ENCODE measurements at regions not wholly inside any gene's neighbourhood (a gene's known extent, or its start where the extent isn't known, plus 50 kb on each side); places are given as distances from the start of the nearest gene placed in this dataset.

- no peak overlapping the region for H3K4me3 Mint-ChIP-seq
- DNase-seq, result no peak
- H3K36me3 Mint-ChIP-seq (ENCODE audit: low read depth), result no peaks in the 10 kb centered on the region
- CTCF ChIA-PET, result no interaction called here
- intact Hi-C loops (cut with DNase I, micrococcal nuclease), result no loop called here
- POLR2A ChIA-PET, result no interaction called here
- ATAC-seq, result no peak
- H3K4me1 Mint-ChIP-seq, result no peaks in the 10 kb centered on the region
- peaks cover 2% of the 10 kb centered on the region for H3K9me3 Mint-ChIP-seq (ENCODE audit: low read depth)
- no peak overlapping the region for H3K27ac Mint-ChIP-seq
- H3K27me3 Mint-ChIP-seq, result peaks cover 6% of the 10 kb centered on the region
Observed at GRCh38 chr10:28849821-28850220, 172.5 kb downstream of the BAMBI start.

GRCh38 chr10:28850784-28851183, 173.5 kb downstream of the BAMBI start:
- Mint-ChIP-seq H3K27me3 (peaks cover 6% of the 10 kb centered on the region), H3K36me3 (ENCODE audit: low read depth) (no peaks in the 10 kb centered on the region), H3K4me3 (no peak overlapping the region), H3K4me1 (no peaks in the 10 kb centered on the region), H3K27ac (no peak overlapping the region), H3K9me3 (ENCODE audit: low read depth) (peaks cover 2% of the 10 kb centered on the region)
- ATAC-seq (no peak), DNase-seq (no peak)
- CTCF ChIA-PET, result interaction anchor here (0.6 kb wide), 1 partner anchor 144 kb away, joined by 3 read pairs; no protein-coding TSS in a partner anchor
- POLR2A ChIA-PET, result no interaction called here
- intact Hi-C loops (cut with DNase I, micrococcal nuclease), result no loop called here

- no peaks in the 10 kb centered on the region for H3K36me3 Mint-ChIP-seq (ENCODE audit: low read depth)
- ChIA-PET POLR2A (no interaction called here), CTCF (no interaction called here)
- intact Hi-C loops (cut with DNase I, micrococcal nuclease), result no loop called here
- H3K27me3 Mint-ChIP-seq, result peaks cover 6% of the 10 kb centered on the region
- ATAC-seq (no peak), DNase-seq (no peak)
- H3K9me3 Mint-ChIP-seq (ENCODE audit: low read depth), result no peaks in the 10 kb centered on the region
- H3K4me1 Mint-ChIP-seq, result no peaks in the 10 kb centered on the region
- H3K27ac Mint-ChIP-seq, result no peak overlapping the region
- H3K4me3 Mint-ChIP-seq, result no peak overlapping the region
Observed at GRCh38 chr10:28853195-28853594, 175.9 kb downstream of the BAMBI start.

- peaks cover 10% of the 10 kb centered on the region for H3K27me3 Mint-ChIP-seq
- no peaks in the 10 kb centered on the region for H3K9me3 Mint-ChIP-seq (ENCODE audit: low read depth)
- ATAC-seq (no peak), DNase-seq (no peak)
- ChIA-PET CTCF (no interaction called here), POLR2A (no interaction called here)
- H3K4me3 Mint-ChIP-seq, result no peak overlapping the region
- no peaks in the 10 kb centered on the region for H3K4me1 Mint-ChIP-seq
- intact Hi-C loops (cut with DNase I, micrococcal nuclease), result no loop called here
- H3K36me3 Mint-ChIP-seq (ENCODE audit: low read depth), result no peaks in the 10 kb centered on the region
- H3K27ac Mint-ChIP-seq, result no peak overlapping the region
Observed at GRCh38 chr10:28857164-28857563, 179.8 kb downstream of the BAMBI start.

- Mint-ChIP-seq H3K27me3 (peaks cover 9% of the 10 kb centered on the region), H3K36me3 (ENCODE audit: low read depth) (no peaks in the 10 kb centered on the region), H3K9me3 (ENCODE audit: low read depth) (no peaks in the 10 kb centered on the region), H3K27ac (no peak overlapping the region), H3K4me3 (no peak overlapping the region), H3K4me1 (no peaks in the 10 kb centered on the region)
- ChIA-PET CTCF (no interaction called here), POLR2A (no interaction called here)
- ATAC-seq, result no peak
- DNase-seq, result no peak
- intact Hi-C loops (cut with DNase I, micrococcal nuclease), result no loop called here
Observed at GRCh38 chr10:28858646-28859045, 181.3 kb downstream of the BAMBI start.

GRCh38 chr10:28859791-28860190, 182.5 kb downstream of the BAMBI start:
- intact Hi-C loops (cut with DNase I, micrococcal nuclease), result no loop called here
- ATAC-seq (no peak), DNase-seq (no peak)
- Mint-ChIP-seq H3K27ac (no peak overlapping the region), H3K36me3 (ENCODE audit: low read depth) (no peaks in the 10 kb centered on the region), H3K27me3 (peaks cover 9% of the 10 kb centered on the region), H3K4me1 (no peaks in the 10 kb centered on the region), H3K4me3 (no peak overlapping the region), H3K9me3 (ENCODE audit: low read depth) (no peaks in the 10 kb centered on the region)
- POLR2A ChIA-PET, result no interaction called here
- CTCF ChIA-PET, result no interaction called here

- no peak overlapping the region for H3K4me3 Mint-ChIP-seq
- no peak for ATAC-seq
- intact Hi-C loops (cut with DNase I, micrococcal nuclease), result no loop called here
- H3K4me1 Mint-ChIP-seq, result no peaks in the 10 kb centered on the region
- H3K27me3 Mint-ChIP-seq, result peaks cover 11% of the 10 kb centered on the region
- no peak for DNase-seq
- no peaks in the 10 kb centered on the region for H3K36me3 Mint-ChIP-seq (ENCODE audit: low read depth)
- CTCF ChIA-PET, result interaction anchor here (0.7 kb wide), 1 partner anchor 269 kb away, joined by 3 read pairs; no protein-coding TSS in a partner anchor
- H3K27ac Mint-ChIP-seq, result no peak overlapping the region
- H3K9me3 Mint-ChIP-seq (ENCODE audit: low read depth), result no peaks in the 10 kb centered on the region
- POLR2A ChIA-PET, result no interaction called here
Observed at GRCh38 chr10:28862219-28862618, 184.9 kb downstream of the BAMBI start.

- CTCF ChIA-PET, result interaction anchor here (0.5 to 0.6 kb wide), 2 partner anchors 69 to 807 kb away, joined by 3 read pairs; no protein-coding TSS in a partner anchor
- ATAC-seq, result no peak
- H3K4me3 Mint-ChIP-seq, result no peak overlapping the region
- no peaks in the 10 kb centered on the region for H3K36me3 Mint-ChIP-seq (ENCODE audit: low read depth)
- H3K4me1 Mint-ChIP-seq, result no peaks in the 10 kb centered on the region
- POLR2A ChIA-PET, result no interaction called here
- no peak overlapping the region for H3K27ac Mint-ChIP-seq
- intact Hi-C loops (cut with DNase I, micrococcal nuclease), result no loop called here
- no peak for DNase-seq
- H3K9me3 Mint-ChIP-seq (ENCODE audit: low read depth), result no peaks in the 10 kb centered on the region
- peaks cover 7% of the 10 kb centered on the region for H3K27me3 Mint-ChIP-seq
Observed at GRCh38 chr10:28869606-28870201, 192.4 kb downstream of the BAMBI start.

- no peaks in the 10 kb centered on the region for H3K9me3 Mint-ChIP-seq (ENCODE audit: low read depth)
- H3K36me3 Mint-ChIP-seq (ENCODE audit: low read depth), result no peaks in the 10 kb centered on the region
- intact Hi-C loops (cut with DNase I, micrococcal nuclease), result no loop called here
- ATAC-seq (no peak), DNase-seq (no peak)
- ChIA-PET CTCF (no interaction called here), POLR2A (no interaction called here)
- no peaks in the 10 kb centered on the region for H3K4me1 Mint-ChIP-seq
- H3K27ac Mint-ChIP-seq, result no peak overlapping the region
- H3K27me3 Mint-ChIP-seq, result peaks cover 10% of the 10 kb centered on the region
- H3K4me3 Mint-ChIP-seq, result no peak overlapping the region
Observed at GRCh38 chr10:28871665-28872064, 194.3 kb downstream of the BAMBI start.

GRCh38 chr10:28872587-28873165, 195.4 kb downstream of the BAMBI start:
- Mint-ChIP-seq H3K9me3 (ENCODE audit: low read depth) (no peaks in the 10 kb centered on the region), H3K4me1 (no peaks in the 10 kb centered on the region), H3K36me3 (ENCODE audit: low read depth) (no peaks in the 10 kb centered on the region), H3K4me3 (no peak overlapping the region), H3K27ac (no peak overlapping the region), H3K27me3 (peaks cover 10% of the 10 kb centered on the region)
- DNase-seq, result no peak
- ATAC-seq, result no peak
- ChIA-PET POLR2A (no interaction called here), CTCF (no interaction called here)
- intact Hi-C loops (cut with DNase I, micrococcal nuclease), result no loop called here

GRCh38 chr10:28873540-28873939, 196.2 kb downstream of the BAMBI start:
- Mint-ChIP-seq H3K4me3 (no peak overlapping the region), H3K36me3 (ENCODE audit: low read depth) (no peaks in the 10 kb centered on the region), H3K27ac (no peak overlapping the region), H3K4me1 (no peaks in the 10 kb centered on the region), H3K27me3 (peaks cover 15% of the 10 kb centered on the region), H3K9me3 (ENCODE audit: low read depth) (no peaks in the 10 kb centered on the region)
- DNase-seq, result no peak
- ChIA-PET CTCF (no interaction called here), POLR2A (no interaction called here)
- intact Hi-C loops (cut with DNase I, micrococcal nuclease), result no loop called here
- no peak for ATAC-seq

- Mint-ChIP-seq H3K36me3 (ENCODE audit: low read depth) (no peaks in the 10 kb centered on the region), H3K9me3 (ENCODE audit: low read depth) (no peaks in the 10 kb centered on the region)
- POLR2A ChIA-PET, result no interaction called here
Observed at GRCh38 chr10:28874210-28874609, 196.9 kb downstream of the BAMBI start.

More at GRCh38 chr10:28874210-28874609, 196.9 kb downstream of the BAMBI start:
- intact Hi-C loops (cut with DNase I, micrococcal nuclease), result no loop called here
- Mint-ChIP-seq H3K27me3 (peaks cover 16% of the 10 kb centered on the region), H3K27ac (no peak overlapping the region), H3K4me3 (no peak overlapping the region), H3K4me1 (no peaks in the 10 kb centered on the region)
- DNase-seq (no peak), ATAC-seq (no peak)
- CTCF ChIA-PET, result no interaction called here
